C4-2B (cell line): ENCODE measurements at regions not wholly inside any gene's neighbourhood (a gene's known extent, or its start where the extent isn't known, plus 50 kb on each side); places are given as distances from the start of the nearest gene placed in this dataset.

Experiments
- H3K27ac ChIP-seq: fragments of 450-650 bp; 2 replicates; pipeline ENCODE4 v1.5.1; 2017
- ZFX ChIP-seq: fragments of 450-650 bp; IDR thresholded peaks from 2 replicates; pipeline ENCODE4 v1.6.1; 2017
- TF ChIP-seq, protein P1 (sequence below): fragments of 450-650 bp; conservative IDR thresholded peaks from 2 replicates; pipeline ENCODE4 v1.5.1; 2017; ENCODE audit warnings: mild to moderate bottlenecking

- no peak overlapping the region for H3K27ac ChIP-seq
- TF ChIP-seq, protein P1, sequence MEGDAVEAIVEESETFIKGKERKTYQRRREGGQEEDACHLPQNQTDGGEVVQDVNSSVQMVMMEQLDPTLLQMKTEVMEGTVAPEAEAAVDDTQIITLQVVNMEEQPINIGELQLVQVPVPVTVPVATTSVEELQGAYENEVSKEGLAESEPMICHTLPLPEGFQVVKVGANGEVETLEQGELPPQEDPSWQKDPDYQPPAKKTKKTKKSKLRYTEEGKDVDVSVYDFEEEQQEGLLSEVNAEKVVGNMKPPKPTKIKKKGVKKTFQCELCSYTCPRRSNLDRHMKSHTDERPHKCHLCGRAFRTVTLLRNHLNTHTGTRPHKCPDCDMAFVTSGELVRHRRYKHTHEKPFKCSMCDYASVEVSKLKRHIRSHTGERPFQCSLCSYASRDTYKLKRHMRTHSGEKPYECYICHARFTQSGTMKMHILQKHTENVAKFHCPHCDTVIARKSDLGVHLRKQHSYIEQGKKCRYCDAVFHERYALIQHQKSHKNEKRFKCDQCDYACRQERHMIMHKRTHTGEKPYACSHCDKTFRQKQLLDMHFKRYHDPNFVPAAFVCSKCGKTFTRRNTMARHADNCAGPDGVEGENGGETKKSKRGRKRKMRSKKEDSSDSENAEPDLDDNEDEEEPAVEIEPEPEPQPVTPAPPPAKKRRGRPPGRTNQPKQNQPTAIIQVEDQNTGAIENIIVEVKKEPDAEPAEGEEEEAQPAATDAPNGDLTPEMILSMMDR = no peak
- no peak for TF ChIP-seq ZFX
These were observed 283.8 kb upstream of the RUNX1 start for GRCh38 chr21:35332841-35333426.

DNA sequence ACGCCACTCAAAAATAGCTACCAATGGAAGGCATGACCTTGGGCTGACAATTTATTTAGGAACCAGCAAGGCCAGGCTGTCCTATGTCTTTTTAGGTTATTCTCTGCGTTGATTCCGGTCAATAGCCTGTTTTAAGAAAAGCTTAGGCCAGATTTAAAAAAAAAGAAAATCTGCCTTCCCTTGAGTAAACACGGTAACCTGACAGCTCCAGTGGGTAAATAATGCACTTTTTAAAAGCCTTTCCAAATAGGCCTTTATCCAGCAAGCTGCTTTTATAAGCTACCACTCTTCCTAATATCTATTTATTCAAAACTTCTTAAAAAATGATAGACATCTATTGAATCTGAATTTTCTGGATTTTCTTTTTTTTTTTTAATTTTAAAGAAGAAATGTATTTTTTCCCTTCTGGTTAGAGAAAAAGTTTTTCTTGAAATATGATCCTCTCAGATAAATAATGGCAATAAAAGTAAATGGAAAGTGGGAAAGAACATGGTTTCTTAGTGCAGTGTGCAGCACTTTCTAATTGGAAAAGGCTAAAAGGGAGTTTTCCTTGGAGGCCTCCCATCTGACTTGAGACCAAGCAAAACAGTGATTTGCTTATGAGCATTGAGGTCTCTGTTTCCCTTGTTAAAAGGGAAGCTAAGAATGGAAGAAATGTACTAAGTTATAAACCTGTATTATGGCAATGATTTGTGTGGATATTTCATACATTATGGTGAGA, 281.0 kb upstream of the RUNX1 start:
- H3K27ac ChIP-seq = no peak overlapping the region
- no peak for TF ChIP-seq ZFX
- TF ChIP-seq, protein P1 = no peak

DNA sequence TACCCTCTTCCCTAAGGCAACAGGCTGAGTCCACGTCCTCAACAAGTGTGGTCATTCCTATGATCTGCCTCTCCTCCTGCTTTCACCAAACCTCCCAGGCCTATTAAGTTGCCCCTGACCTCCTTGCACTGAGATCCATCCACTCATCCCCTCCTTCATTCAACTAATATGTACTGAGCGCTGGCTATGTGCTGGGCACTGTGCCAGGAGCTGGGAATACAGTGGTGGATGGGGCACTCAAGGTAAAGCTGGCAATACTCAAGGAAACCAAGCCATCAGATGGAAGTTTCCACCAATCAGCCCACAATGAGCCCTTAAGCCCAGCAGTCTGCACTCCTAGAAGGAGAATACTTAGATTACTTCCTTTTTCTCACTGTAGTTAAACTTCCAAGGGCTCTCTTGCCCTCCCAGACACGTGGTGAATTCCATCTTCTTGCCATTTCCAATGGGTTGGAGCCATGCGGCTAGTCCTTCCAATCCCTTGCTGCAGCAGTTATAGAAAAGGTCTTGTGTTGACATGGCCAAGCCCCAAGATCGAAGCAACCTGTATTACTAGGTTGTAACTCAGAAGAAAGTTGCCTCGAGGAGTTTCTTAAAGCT, 279.9 kb upstream of the RUNX1 start:
- H3K27ac ChIP-seq = peak overlapping the region; percentile 9; the same call in 1 of the 2 replicates
- TF ChIP-seq ZFX = no peak
- TF ChIP-seq, protein P1 = no peak

- H3K27ac ChIP-seq = no peak overlapping the region
- no peak for TF ChIP-seq ZFX
These were observed 277.6 kb upstream of the RUNX1 start for GRCh38 chr21:35326677-35327076.

GRCh38 chr21:35325953-35326352, 276.9 kb upstream of the RUNX1 start:
- TF ChIP-seq, protein P1 = no peak
- no peak overlapping the region for H3K27ac ChIP-seq

- no peak for TF ChIP-seq ZFX
- TF ChIP-seq, protein P1 = peak; percentile 12
- H3K27ac ChIP-seq = peak overlapping the region; percentile 54
These were observed 275.5 kb upstream of the RUNX1 start for GRCh38 chr21:35324372-35325220.

GRCh38 chr21:35323947-35324346, 274.8 kb upstream of the RUNX1 start:
- peak overlapping the region; percentile 54 for H3K27ac ChIP-seq
- TF ChIP-seq, protein P1 = no peak
- TF ChIP-seq ZFX = no peak
